ENCODE measurements at regions not wholly inside any gene's neighbourhood (a gene's known extent, or its start where the extent isn't known, plus 50 kb on each side); places are given as distances from the start of the nearest gene placed in this dataset.

- no peak for TF ChIP-seq CTCF (IDR thresholded peaks at IDR 0.05)
- TF ChIP-seq POLR2A (IDR thresholded peaks at IDR 0.05): no peak
These were observed 281.7 kb upstream of the CD180 start for GRCh38 chr5:67478337-67478736.
